ENCODE measurements at regions not wholly inside any gene's neighbourhood (a gene's known extent, or its start where the extent isn't known, plus 50 kb on each side); places are given as distances from the start of the nearest gene placed in this dataset.

DNA sequence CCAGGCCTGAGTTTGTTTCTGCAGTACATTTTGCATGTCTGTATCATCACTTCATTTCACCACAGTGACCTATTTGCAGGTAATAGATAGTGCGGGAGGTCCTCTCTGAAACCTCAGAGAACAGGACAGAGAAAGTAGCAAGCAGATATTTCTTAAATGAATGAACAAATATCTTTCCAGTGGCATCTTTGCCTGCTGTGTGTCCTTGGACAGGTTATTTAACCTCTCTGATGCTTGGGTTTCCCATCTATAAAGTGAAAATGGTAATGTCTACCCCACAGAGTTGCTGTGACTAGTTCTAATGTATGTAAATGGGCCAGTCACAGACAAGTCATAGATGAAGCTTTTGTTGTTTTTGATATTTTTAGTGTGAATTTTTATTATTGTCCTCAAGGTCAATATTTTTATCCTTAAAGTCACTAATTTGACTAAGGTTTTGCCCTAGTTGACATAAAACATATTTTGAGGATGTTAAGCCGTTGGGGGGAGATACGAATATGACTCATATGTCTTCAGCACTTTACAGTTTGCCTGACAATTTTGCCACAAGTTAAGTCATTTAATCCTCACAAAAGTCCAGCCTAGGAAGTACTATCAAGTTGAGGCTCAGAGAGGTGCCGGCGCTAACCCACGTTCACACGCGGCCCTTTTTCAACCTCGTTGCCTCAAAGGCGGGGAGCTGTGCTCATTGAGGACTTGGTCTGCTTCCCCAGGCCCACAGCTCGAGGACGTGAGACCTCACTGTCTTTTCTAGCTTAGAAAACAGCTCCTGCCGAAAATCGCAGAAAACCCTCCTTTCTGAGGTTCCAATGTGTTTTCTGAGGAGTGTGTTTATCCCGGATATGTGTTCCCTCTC lies 126.7 kb upstream of the STX18 start (continued):
- TF ChIP-seq ZNF407 (IDR thresholded peaks at IDR 0.05; ENCODE audit: low read depth), result no peak
- TF ChIP-seq HIVEP1 (CRISPR knock-in tag; IDR thresholded peaks at IDR 0.05), result no peak
- no peak for TF ChIP-seq HMG20B (CRISPR knock-in tag; IDR thresholded peaks at IDR 0.05)
- no peak for TF ChIP-seq EGR1 (conservative IDR thresholded peaks at IDR 0.05)
- TF ChIP-seq, protein P1, sequence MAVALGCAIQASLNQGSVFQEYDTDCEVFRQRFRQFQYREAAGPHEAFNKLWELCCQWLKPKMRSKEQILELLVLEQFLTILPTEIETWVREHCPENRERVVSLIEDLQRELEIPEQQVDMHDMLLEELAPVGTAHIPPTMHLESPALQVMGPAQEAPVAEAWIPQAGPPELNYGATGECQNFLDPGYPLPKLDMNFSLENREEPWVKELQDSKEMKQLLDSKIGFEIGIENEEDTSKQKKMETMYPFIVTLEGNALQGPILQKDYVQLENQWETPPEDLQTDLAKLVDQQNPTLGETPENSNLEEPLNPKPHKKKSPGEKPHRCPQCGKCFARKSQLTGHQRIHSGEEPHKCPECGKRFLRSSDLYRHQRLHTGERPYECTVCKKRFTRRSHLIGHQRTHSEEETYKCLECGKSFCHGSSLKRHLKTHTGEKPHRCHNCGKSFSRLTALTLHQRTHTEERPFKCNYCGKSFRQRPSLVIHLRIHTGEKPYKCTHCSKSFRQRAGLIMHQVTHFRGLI (CRISPR knock-in tag; IDR thresholded peaks at IDR 0.05), result no peak
- TF ChIP-seq, protein P2, sequence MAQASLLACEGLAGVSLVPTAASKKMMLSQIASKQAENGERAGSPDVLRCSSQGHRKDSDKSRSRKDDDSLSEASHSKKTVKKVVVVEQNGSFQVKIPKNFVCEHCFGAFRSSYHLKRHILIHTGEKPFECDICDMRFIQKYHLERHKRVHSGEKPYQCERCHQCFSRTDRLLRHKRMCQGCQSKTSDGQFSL (CRISPR knock-in tag; IDR thresholded peaks at IDR 0.05), result no peak
- TF ChIP-seq, protein P2 (tag; IDR thresholded peaks at IDR 0.05), result no peak
- TF ChIP-seq, protein P3, sequence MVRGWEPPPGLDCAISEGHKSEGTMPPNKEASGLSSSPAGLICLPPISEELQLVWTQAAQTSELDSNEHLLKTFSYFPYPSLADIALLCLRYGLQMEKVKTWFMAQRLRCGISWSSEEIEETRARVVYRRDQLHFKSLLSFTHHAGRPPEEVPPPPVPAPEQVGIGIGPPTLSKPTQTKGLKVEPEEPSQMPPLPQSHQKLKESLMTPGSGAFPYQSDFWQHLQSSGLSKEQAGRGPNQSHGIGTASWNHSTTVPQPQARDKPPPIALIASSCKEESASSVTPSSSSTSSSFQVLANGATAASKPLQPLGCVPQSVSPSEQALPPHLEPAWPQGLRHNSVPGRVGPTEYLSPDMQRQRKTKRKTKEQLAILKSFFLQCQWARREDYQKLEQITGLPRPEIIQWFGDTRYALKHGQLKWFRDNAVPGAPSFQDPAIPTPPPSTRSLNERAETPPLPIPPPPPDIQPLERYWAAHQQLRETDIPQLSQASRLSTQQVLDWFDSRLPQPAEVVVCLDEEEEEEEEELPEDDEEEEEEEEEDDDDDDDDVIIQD (CRISPR knock-in tag; IDR thresholded peaks at IDR 0.05), result no peak
- no peak for TF ChIP-seq ARID3B (CRISPR knock-in tag; IDR thresholded peaks at IDR 0.05; ENCODE audit: borderline replicate concordance)
- TF ChIP-seq ATF2 (CRISPR knock-in tag; IDR thresholded peaks at IDR 0.05), result no peak
- no peak for TF ChIP-seq NFE2L1 (tag; IDR thresholded peaks at IDR 0.05; ENCODE audit: borderline replicate concordance, low read depth)

Data from K562 (cell line).